Right lobe of liver (tissue), 6 donors: ENCODE measurements at regions not wholly inside any gene's neighbourhood (a gene's known extent, or its start where the extent isn't known, plus 50 kb on each side); places are given as distances from the start of the nearest gene placed in this dataset.
"Not testable (repeated sequence)": the region's sequence is repeated elsewhere in the genome, so short reads cannot be mapped to it uniquely, and the experiment has no call there.

Experiments used
- ATAC-seq, 4 donors: fragments of 200-7000 bp; cut with Tn5 transposase; one replicate each; pipeline ENCODE4 v1.9.1; 2020; ENCODE audit warnings: mild to moderate bottlenecking in 4 of 4, moderate library complexity in 4 of 4
- DNase-seq, 3 donors: peaks; one replicate each; pipeline ENCODE4 v3.0.0-alpha.2; 2020
- H3K27ac ChIP-seq, 3 donors: fragments of 200-600 bp; one replicate each; pipeline ENCODE4 v1.8.0; 2022
- H3K27me3 ChIP-seq, 2 donors: fragments of 200-600 bp; one replicate each; pipeline ENCODE4 v1.8.0; 2022
- H3K36me3 ChIP-seq, 4 donors: fragments of 200-600 bp; sonication (generic) in 1 of 4; one replicate each; pipeline versions ENCODE4 v1.5.1 to v1.8.0; 2017 to 2022; ENCODE audit warnings: control low read depth in 1 of 4
- H3K4me1 ChIP-seq, 4 donors: fragments of 200-600 bp; sonication (generic) in 1 of 4; one replicate each; pipeline versions ENCODE4 v1.5.1 to v1.8.0; 2017 to 2022; ENCODE audit warnings: control low read depth in 1 of 4
- H3K4me3 ChIP-seq, 3 donors: fragments of 200-600 bp; one replicate each; pipeline ENCODE4 v1.8.0; 2022
- H3K9me3 ChIP-seq, 4 donors: fragments of 200-600 bp; sonication (generic) in 1 of 4; one replicate each; pipeline versions ENCODE4 v1.5.1 to v1.8.0; 2017 to 2022; ENCODE audit warnings: control low read depth in 1 of 4
- CTCF ChIP-seq, 4 donors: fragments of 200-600 bp in 3 of 4; fragments of 450-650 bp in 1 of 4; IDR thresholded peaks; one replicate each; pipeline versions ENCODE4 v1.5.1 to v1.8.0; 2016 to 2022; ENCODE audit warnings: antibody characterized with exemption in 4 of 4, mild to moderate bottlenecking in 2 of 4
- POLR2A ChIP-seq: fragments of 450-650 bp; IDR thresholded peaks from one replicate; pipeline ENCODE4 v1.6.1; 2017; ENCODE audit warnings: antibody characterized with exemption, mild to moderate bottlenecking
- WGBS: methylation state at CpG from one replicate; pipeline ENCODE4 v1.1.6; 2018; ENCODE audit warnings: low coverage, low lambda C conversion rate; ENCODE audit not compliant: insufficient coverage; ENCODE audit errors: missing lambda C conversion rate; 5-methylcytosine and 5-hydroxymethylcytosine counted together
- intact Hi-C, 2 donors: fragments of 100-400 bp; cut with DNase I; formaldehyde crosslinking; loops; one replicate each; pipeline versions ENCODE4 v1.11.2 to v1.14.1; 2022
- donor health status: DM: no; HTN: yes; CAD: no.
- donor health status: DM: no; HTN: no; CAD: no.
- donor health status: DM: no; HTN: no; CAD: no.
- donor health status: DM: no; HTN: yes; CAD: no.
- donor health status: DM: no; HTN: yes; CAD: no.

GRCh38 chr11:88061111-88061510 lies 114.1 kb downstream of the RAB38 start:
- intact Hi-C loops: no loop called here
- H3K4me1 ChIP-seq: no peaks in the 10 kb centered on the region
- no peaks in the 10 kb centered on the region for H3K9me3 ChIP-seq
- H3K27me3 ChIP-seq: no peaks in the 10 kb centered on the region
- H3K36me3 ChIP-seq: no peaks in the 10 kb centered on the region
- 73% methylated on average over 3 of the region's 3 CpGs for WGBS
- no peak for DNase-seq
- TF ChIP-seq CTCF (IDR thresholded peaks at IDR 0.05) (no peak), POLR2A (no peak)
- no peak for ATAC-seq
- no peak overlapping the region for H3K27ac ChIP-seq
- no peak overlapping the region for H3K4me3 ChIP-seq

- DNase-seq: no peak
- intact Hi-C loops: no loop called here
- no peaks in the 10 kb centered on the region for H3K36me3 ChIP-seq
- TF ChIP-seq POLR2A (no peak), CTCF (IDR thresholded peaks at IDR 0.05) (no peak)
- H3K4me1 ChIP-seq: no peaks in the 10 kb centered on the region
- H3K27ac ChIP-seq: no peak overlapping the region
- no peak for ATAC-seq
- no peak overlapping the region for H3K4me3 ChIP-seq
- no peaks in the 10 kb centered on the region for H3K9me3 ChIP-seq
- no peaks in the 10 kb centered on the region for H3K27me3 ChIP-seq
Observed at GRCh38 chr11:88059326-88059725, 115.9 kb downstream of the RAB38 start.

- H3K4me3 ChIP-seq: no peak overlapping the region
- DNase-seq (no peak), ATAC-seq (peak in 1 of 4 donors; percentile 46)
- intact Hi-C loops: no loop called here
- no peaks in the 10 kb centered on the region for H3K27me3 ChIP-seq
- WGBS: 40% methylated on average over 2 of the region's 2 CpGs
- no peaks in the 10 kb centered on the region for H3K4me1 ChIP-seq
- no peak overlapping the region for H3K27ac ChIP-seq
- no peaks in the 10 kb centered on the region for H3K9me3 ChIP-seq
- no peaks in the 10 kb centered on the region for H3K36me3 ChIP-seq
- TF ChIP-seq POLR2A (no peak), CTCF (IDR thresholded peaks at IDR 0.05) (no peak)
Observed at GRCh38 chr11:88051396-88051795, 123.8 kb downstream of the RAB38 start.

GRCh38 chr11:88050247-88050646 lies 125.0 kb downstream of the RAB38 start:
- Histone ChIP-seq H3K36me3 (no peaks in the 10 kb centered on the region), H3K9me3 (no peaks in the 10 kb centered on the region), H3K27ac (no peak overlapping the region), H3K4me3 (no peak overlapping the region), H3K27me3 (no peaks in the 10 kb centered on the region), H3K4me1 (no peaks in the 10 kb centered on the region)
- ATAC-seq (no peak), DNase-seq (no peak)
- TF ChIP-seq CTCF (IDR thresholded peaks at IDR 0.05) (no peak), POLR2A (no peak)
- intact Hi-C loops: no loop called here
- 57% methylated on average over 2 of the region's 2 CpGs for WGBS

GRCh38 chr11:88045288-88045687 lies 130.0 kb downstream of the RAB38 start:
- intact Hi-C loops, H3K27me3 ChIP-seq, H3K27ac ChIP-seq, H3K9me3 ChIP-seq, DNase-seq, ATAC-seq, H3K36me3 ChIP-seq, H3K4me3 ChIP-seq, H3K4me1 ChIP-seq: not testable (repeated sequence)
- WGBS: 86% methylated on average over 2 of the region's 11 CpGs

GRCh38 chr11:88044658-88045057 lies 130.6 kb downstream of the RAB38 start:
- H3K27me3 ChIP-seq, H3K4me1 ChIP-seq, ATAC-seq, DNase-seq, H3K9me3 ChIP-seq, H3K36me3 ChIP-seq, H3K4me3 ChIP-seq, intact Hi-C loops, H3K27ac ChIP-seq: not testable (repeated sequence)
- WGBS: 52% methylated on average over 5 of the region's 5 CpGs
